Endothelial cell of umbilical vein (primary cell): ENCODE measurements at regions not wholly inside any gene's neighbourhood (a gene's known extent, or its start where the extent isn't known, plus 50 kb on each side); places are given as distances from the start of the nearest gene placed in this dataset.

Experiments
- BruUV-seq: library from RNA; stranded (reverse); fragments of 400-500 nt; replicated peaks from 2 replicates; lab custom pipeline; 2021; lab: Mats Ljungman, UMichigan
- CTCF ChIA-PET: fragments of 300-600, 350-600 bp; sonication (Branson Sonifier 250); formaldehyde crosslinking; loops from one replicate; lab custom pipeline; 2021; ENCODE audit warnings: antibody characterized with exemption, inconsistent platforms; lab: Charles Lee
- POLR2A ChIA-PET: fragments of 300-600, 350-600 bp; sonication (Branson Sonifier 250); formaldehyde crosslinking; loops from one replicate; lab custom pipeline; 2021; ENCODE audit warnings: antibody characterized with exemption, inconsistent platforms; lab: Charles Lee
- DNase-seq: peaks from one replicate; pipeline ENCODE4 v3.0.0-alpha.2; 2011; ENCODE audit warnings: low read depth, low spot score
- FAIRE-seq: peaks from 2 replicates; lab custom pipeline; 2011; peaks lifted over from hg19 to GRCh38; lab: Jason Lieb, UNC
- H2AFZ ChIP-seq: 2 replicates; pipeline ENCODE4 v1.6.0; 2012; ENCODE audit warnings: low read depth, low read length, control low read depth, inconsistent platforms
- H3K27ac ChIP-seq: 2 replicates; pipeline ENCODE4 v1.5.1; 2011; ENCODE audit warnings: low read depth, mild to moderate bottlenecking, control low read depth, low read length, moderate library complexity; ENCODE audit not compliant: insufficient read depth
- H3K27me3 ChIP-seq, 2 experiments: 2 replicates each; pipeline versions ENCODE4 v1.6.0 to v1.6.1; 2011; ENCODE audit warnings: low read length in 2 of 2, mixed read lengths in 1 of 2; ENCODE audit not compliant: control insufficient read depth in 2 of 2, insufficient read depth in 2 of 2
- H3K36me3 ChIP-seq, 2 experiments: 2 replicates in 1 of 2; 3 replicates in 1 of 2; pipeline ENCODE4 v1.5.1; 2011; ENCODE audit warnings: low read length in 2 of 2, mild to moderate bottlenecking in 1 of 2, moderate library complexity in 1 of 2; ENCODE audit not compliant: control insufficient read depth in 2 of 2, insufficient read depth in 2 of 2; ENCODE audit errors: extremely low read depth in 1 of 2
- H3K4me1 ChIP-seq: 3 replicates; pipeline ENCODE4 v1.5.1; 2011; ENCODE audit warnings: mild to moderate bottlenecking, low read length; ENCODE audit not compliant: control insufficient read depth, insufficient read depth; ENCODE audit errors: extremely low read depth
- H3K4me2 ChIP-seq: 2 replicates; pipeline ENCODE4 v1.6.1; 2011; ENCODE audit warnings: low read length, control low read depth, mixed read lengths; ENCODE audit not compliant: insufficient read depth
- H3K4me3 ChIP-seq, 3 experiments: fragments of 200-600 bp in 1 of 3; sonication (generic), shearing (Covaris generic) in 1 of 3; replicated peaks in 1 of 3; 2 replicates each; pipeline ENCODE4 v1.5.1; 2011 to 2016; ENCODE audit warnings: control low read depth in 3 of 3, low read length in 3 of 3, mild to moderate bottlenecking in 2 of 3, inconsistent platforms in 1 of 3, low read depth in 1 of 3, moderate library complexity in 1 of 3; ENCODE audit not compliant: insufficient read depth in 1 of 3
- H3K79me2 ChIP-seq: 2 replicates; pipeline ENCODE4 v1.6.0; 2012; ENCODE audit warnings: low read length, inconsistent platforms; ENCODE audit not compliant: control insufficient read depth, insufficient read depth
- H3K9ac ChIP-seq: replicated peaks from 2 replicates; pipeline ENCODE3; 2011; ENCODE audit warnings: low read length, control low read depth; ENCODE audit not compliant: insufficient read depth; ENCODE audit errors: extremely low read depth
- H3K9me1 ChIP-seq: replicated peaks from 3 replicates; pipeline ENCODE4 v1.6.0; 2011; ENCODE audit warnings: mild to moderate bottlenecking, low read length; ENCODE audit not compliant: control insufficient read depth, insufficient read depth; ENCODE audit errors: extremely low read depth
- H3K9me3 ChIP-seq: replicated peaks from 2 replicates; pipeline ENCODE4 v1.5.1; 2012; ENCODE audit warnings: low read length, inconsistent platforms; ENCODE audit not compliant: control insufficient read depth, insufficient read depth
- H4K20me1 ChIP-seq: replicated peaks from 2 replicates; pipeline ENCODE3; 2011; ENCODE audit warnings: mild to moderate bottlenecking, low read length; ENCODE audit not compliant: control insufficient read depth, insufficient read depth; ENCODE audit errors: extremely low read depth
- EZH2 ChIP-seq: IDR thresholded peaks from 2 replicates; pipeline ENCODE4 v1.6.1; 2012; ENCODE audit warnings: borderline replicate concordance, low read depth, mild to moderate bottlenecking, moderate library complexity, low read length, inconsistent platforms; ENCODE audit not compliant: severe bottlenecking
- FOS ChIP-seq: IDR thresholded peaks from 2 replicates; pipeline ENCODE4 v1.6.1; 2011; ENCODE audit warnings: mild to moderate bottlenecking, low read length, moderate library complexity, borderline replicate concordance; ENCODE audit not compliant: insufficient read depth
- GATA2 ChIP-seq: IDR thresholded peaks from 2 replicates; pipeline ENCODE4 v1.7.0; 2011; ENCODE audit warnings: low read depth, mild to moderate bottlenecking, moderate library complexity, mixed read lengths, low read length; ENCODE audit not compliant: insufficient read length, insufficient read depth
- JUN ChIP-seq: IDR thresholded peaks from 2 replicates; pipeline ENCODE4 v1.6.1; 2011; ENCODE audit warnings: borderline replicate concordance, low read depth; ENCODE audit not compliant: insufficient read length, insufficient read depth
- MYC ChIP-seq: IDR thresholded peaks from one replicate; pipeline ENCODE4 v1.6.1; 2011; ENCODE audit warnings: mild to moderate bottlenecking, low read depth, low read length
- POLR2A ChIP-seq: IDR thresholded peaks from 2 replicates; pipeline ENCODE4 v1.6.1; 2012; ENCODE audit warnings: low read depth, mild to moderate bottlenecking, control low read depth, low read length
- POLR2AphosphoS5 ChIP-seq: IDR thresholded peaks from 2 replicates; pipeline ENCODE4 v1.6.1; 2012; ENCODE audit warnings: low read depth, mild to moderate bottlenecking, control low read depth, low read length, moderate library complexity; ENCODE audit not compliant: insufficient read depth
- dilution Hi-C: fragments of 300-500 bp; cut with MboI; formaldehyde crosslinking; loops from one replicate; pipeline ENCODE4 v1.15.0; 2019; ENCODE audit warnings: low sequenced_read_pairs; ENCODE audit not compliant: extremely low pct_ligation_motif_present
- intact Hi-C: fragments of 100-400 bp; cut with micrococcal nuclease; formaldehyde crosslinking; loops from one replicate; pipeline ENCODE4 v1.10.0; 2022
- TF ChIP-seq, protein P1 (sequence below): IDR thresholded peaks from 2 replicates; pipeline ENCODE4 v1.6.1; 2011; ENCODE audit not compliant: insufficient read depth, insufficient read length
- TF ChIP-seq, protein P2 (sequence below), 2 donors: IDR thresholded peaks; 1 replicate in 1 of 2; 2 replicates in 1 of 2; pipeline ENCODE4 v1.5.1; 2011; ENCODE audit warnings: low read length in 2 of 2, mild to moderate bottlenecking in 2 of 2, moderate library complexity in 2 of 2, control low read depth in 1 of 2, inconsistent platforms in 1 of 2, low read depth in 1 of 2; ENCODE audit not compliant: insufficient read depth in 1 of 2; ENCODE audit errors: extremely low read depth in 1 of 2

DNA sequence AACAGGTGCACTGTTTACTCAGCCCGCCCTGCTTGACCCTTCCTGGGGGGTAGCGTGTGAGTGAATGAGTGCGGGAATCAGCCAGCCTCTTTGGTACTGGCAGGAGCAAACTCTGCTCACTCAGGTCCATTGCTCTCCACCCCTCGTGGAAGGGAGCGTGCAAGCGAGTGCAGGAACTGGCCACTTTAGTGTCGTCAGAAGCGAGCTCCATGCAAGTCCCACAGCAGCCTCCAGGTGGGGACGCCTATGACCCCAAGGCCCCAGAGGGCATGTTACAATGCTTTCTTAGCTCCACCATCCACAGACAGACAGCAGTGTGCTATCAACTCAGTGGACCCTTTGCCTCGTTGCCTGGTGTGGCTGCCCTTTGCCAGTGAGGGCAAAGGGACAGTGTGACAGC is 1025.1 kb upstream of the CDH8 start:
- no peaks in the 10 kb centered on the region for H4K20me1 ChIP-seq
- POLR2A ChIA-PET = no interaction called here
- H3K9me1 ChIP-seq = no peaks in the 10 kb centered on the region
- dilution Hi-C loops (no loop called here), intact Hi-C loops (no loop called here)
- H2AFZ ChIP-seq = no peak overlapping the region
- no peaks in the 10 kb centered on the region for H3K27me3 ChIP-seq
- H3K9me3 ChIP-seq = peaks cover 5% of the 10 kb centered on the region
- FAIRE-seq = no peak
- H3K27ac ChIP-seq = no peak overlapping the region
- H3K4me1 ChIP-seq = no peaks in the 10 kb centered on the region
- H3K36me3 ChIP-seq = no peaks in the 10 kb centered on the region
- H3K9ac ChIP-seq = no peak overlapping the region
- no peak for DNase-seq
- no peak overlapping the region for H3K4me2 ChIP-seq
- TF ChIP-seq MYC (no peak), JUN (no peak)
- H3K4me3 ChIP-seq = no peak overlapping the region
- no peaks in the 10 kb centered on the region for H3K79me2 ChIP-seq
- BruUV-seq = no TSS peak
- CTCF ChIA-PET = no interaction called here

DNA sequence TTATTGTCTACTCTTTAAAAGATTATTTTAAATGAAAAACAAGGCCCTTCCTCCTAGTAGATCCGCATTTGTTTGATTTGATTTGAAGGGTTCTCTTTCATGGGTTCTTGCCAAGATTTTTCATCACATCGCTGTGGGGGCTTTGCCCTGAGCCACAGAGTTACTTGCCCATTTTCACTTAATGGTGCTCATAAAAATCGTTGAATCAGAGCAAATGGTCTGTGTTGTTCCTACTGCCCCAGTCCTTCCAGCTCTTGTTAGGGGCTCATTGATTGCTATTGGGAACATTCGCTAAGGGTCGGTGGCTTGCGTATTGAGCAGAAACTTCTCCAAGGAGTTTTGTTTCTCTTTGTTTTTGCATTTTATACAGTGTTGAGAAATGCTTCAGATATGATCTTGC is 1023.4 kb upstream of the CDH8 start:
- no peak overlapping the region for H3K27ac ChIP-seq
- H3K9me3 ChIP-seq = peaks cover 5% of the 10 kb centered on the region
- dilution Hi-C loops (no loop called here), intact Hi-C loops (no loop called here)
- FAIRE-seq (no peak), DNase-seq (no peak)
- H3K4me2 ChIP-seq = no peak overlapping the region
- H3K36me3 ChIP-seq = no peaks in the 10 kb centered on the region
- ChIA-PET POLR2A (no interaction called here), CTCF (no interaction called here)
- H3K9ac ChIP-seq = no peak overlapping the region
- H2AFZ ChIP-seq = no peak overlapping the region
- H3K4me1 ChIP-seq = no peaks in the 10 kb centered on the region
- H4K20me1 ChIP-seq = no peaks in the 10 kb centered on the region
- BruUV-seq = no TSS peak
- H3K79me2 ChIP-seq = no peaks in the 10 kb centered on the region
- no peak for TF ChIP-seq EZH2
- no peak for TF ChIP-seq JUN
- TF ChIP-seq, protein P1, sequence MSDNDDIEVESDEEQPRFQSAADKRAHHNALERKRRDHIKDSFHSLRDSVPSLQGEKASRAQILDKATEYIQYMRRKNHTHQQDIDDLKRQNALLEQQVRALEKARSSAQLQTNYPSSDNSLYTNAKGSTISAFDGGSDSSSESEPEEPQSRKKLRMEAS = no peak
- no peak for TF ChIP-seq POLR2A
- no peak for TF ChIP-seq MYC
- TF ChIP-seq, protein P2, sequence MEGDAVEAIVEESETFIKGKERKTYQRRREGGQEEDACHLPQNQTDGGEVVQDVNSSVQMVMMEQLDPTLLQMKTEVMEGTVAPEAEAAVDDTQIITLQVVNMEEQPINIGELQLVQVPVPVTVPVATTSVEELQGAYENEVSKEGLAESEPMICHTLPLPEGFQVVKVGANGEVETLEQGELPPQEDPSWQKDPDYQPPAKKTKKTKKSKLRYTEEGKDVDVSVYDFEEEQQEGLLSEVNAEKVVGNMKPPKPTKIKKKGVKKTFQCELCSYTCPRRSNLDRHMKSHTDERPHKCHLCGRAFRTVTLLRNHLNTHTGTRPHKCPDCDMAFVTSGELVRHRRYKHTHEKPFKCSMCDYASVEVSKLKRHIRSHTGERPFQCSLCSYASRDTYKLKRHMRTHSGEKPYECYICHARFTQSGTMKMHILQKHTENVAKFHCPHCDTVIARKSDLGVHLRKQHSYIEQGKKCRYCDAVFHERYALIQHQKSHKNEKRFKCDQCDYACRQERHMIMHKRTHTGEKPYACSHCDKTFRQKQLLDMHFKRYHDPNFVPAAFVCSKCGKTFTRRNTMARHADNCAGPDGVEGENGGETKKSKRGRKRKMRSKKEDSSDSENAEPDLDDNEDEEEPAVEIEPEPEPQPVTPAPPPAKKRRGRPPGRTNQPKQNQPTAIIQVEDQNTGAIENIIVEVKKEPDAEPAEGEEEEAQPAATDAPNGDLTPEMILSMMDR (IDR thresholded peaks at IDR 0.05; ENCODE audit: extremely low read depth in 1 of 2, insufficient read depth in 1 of 2, low read depth in 1 of 2, low read length in 2 of 2) = no peak
- no peak for TF ChIP-seq FOS
- TF ChIP-seq POLR2AphosphoS5 = no peak
- no peak for TF ChIP-seq GATA2
- H3K4me3 ChIP-seq = no peak overlapping the region
- H3K27me3 ChIP-seq = no peaks in the 10 kb centered on the region
- no peaks in the 10 kb centered on the region for H3K9me1 ChIP-seq
